HEK293T (cell line): ENCODE measurements at regions not wholly inside any gene's neighbourhood (a gene's known extent, or its start where the extent isn't known, plus 50 kb on each side); places are given as distances from the start of the nearest gene placed in this dataset.

Experiments used
- CTCF ChIA-PET: fragments of 350-600 bp; formaldehyde crosslinking; extraction: SDS; loops from one replicate; lab custom pipeline; 2021; ENCODE audit warnings: antibody characterized with exemption, inconsistent platforms; lab: Yijun Ruan, JAX
- POLR2A ChIA-PET: fragments of 350-600 bp; formaldehyde crosslinking; extraction: SDS; loops from one replicate; lab custom pipeline; 2020; ENCODE audit warnings: antibody characterized with exemption, inconsistent platforms; lab: Yijun Ruan, JAX
- DNase-seq: peaks from one replicate; pipeline ENCODE4 v3.0.0; 2012; ENCODE audit warnings: mixed read lengths; ENCODE audit errors: extremely low spot score
- ARNT ChIP-seq: fragments of 450-650 bp; IDR thresholded peaks from 2 replicates; pipeline ENCODE4 v1.6.1; 2017; ENCODE audit warnings: mild to moderate bottlenecking
- BHLHE40 ChIP-seq: fragments of 450-650 bp; IDR thresholded peaks from 2 replicates; pipeline ENCODE4 v1.6.1; 2016; ENCODE audit warnings: mild to moderate bottlenecking, moderate library complexity, borderline replicate concordance
- CTBP1 ChIP-seq: fragments of 450-650 bp; IDR thresholded peaks from 2 replicates; pipeline ENCODE4 v1.6.1; 2016; ENCODE audit warnings: borderline replicate concordance
- ELF4 ChIP-seq: fragments of 450-650 bp; IDR thresholded peaks from 2 replicates; pipeline ENCODE4 v1.6.1; 2017; ENCODE audit warnings: antibody characterized with exemption
- FOXA1 ChIP-seq: fragments of 450-650 bp; IDR thresholded peaks from 2 replicates; pipeline ENCODE4 v1.6.1; 2016; ENCODE audit warnings: mild to moderate bottlenecking
- FOXK2 ChIP-seq: fragments of 450-650 bp; IDR thresholded peaks from 2 replicates; pipeline ENCODE4 v1.6.1; 2016; ENCODE audit warnings: mild to moderate bottlenecking
- FOXM1 ChIP-seq: fragments of 450-650 bp; IDR thresholded peaks from 2 replicates; pipeline ENCODE4 v1.6.1; 2017; ENCODE audit warnings: mild to moderate bottlenecking, borderline replicate concordance
- HDGF ChIP-seq: fragments of 450-650 bp; IDR thresholded peaks from 2 replicates; pipeline ENCODE4 v1.6.1; 2017; ENCODE audit warnings: antibody characterized with exemption, borderline replicate concordance
- L3MBTL2 ChIP-seq: fragments of 450-650 bp; conservative IDR thresholded peaks from 2 replicates; pipeline ENCODE4 v1.6.1; 2016; ENCODE audit warnings: mild to moderate bottlenecking
- LEF1 ChIP-seq: fragments of 450-650 bp; IDR thresholded peaks from 2 replicates; pipeline ENCODE4 v1.6.1; 2017; ENCODE audit warnings: mild to moderate bottlenecking, borderline replicate concordance
- NFRKB ChIP-seq: fragments of 450-650 bp; IDR thresholded peaks from 2 replicates; pipeline ENCODE4 v1.6.1; 2016; ENCODE audit warnings: mild to moderate bottlenecking, moderate library complexity
- PKNOX1 ChIP-seq: fragments of 450-650 bp; IDR thresholded peaks from 2 replicates; pipeline ENCODE4 v1.6.1; 2016
- SP1 ChIP-seq: fragments of 450-650 bp; IDR thresholded peaks from 2 replicates; pipeline ENCODE4 v1.6.1; 2017
- SUZ12 ChIP-seq: fragments of 450-650 bp; IDR thresholded peaks from 2 replicates; pipeline ENCODE4 v1.6.1; 2016; ENCODE audit warnings: mild to moderate bottlenecking
- TARDBP ChIP-seq: fragments of 450-650 bp; IDR thresholded peaks from 2 replicates; pipeline ENCODE4 v1.6.1; 2016
- ZNF384 ChIP-seq: fragments of 450-650 bp; IDR thresholded peaks from 2 replicates; pipeline ENCODE4 v1.6.1; 2016

GRCh38 chr3:13170317-13170716, 97.1 kb upstream of the IQSEC1 start:
- POLR2A ChIA-PET, result no interaction called here

DNA sequence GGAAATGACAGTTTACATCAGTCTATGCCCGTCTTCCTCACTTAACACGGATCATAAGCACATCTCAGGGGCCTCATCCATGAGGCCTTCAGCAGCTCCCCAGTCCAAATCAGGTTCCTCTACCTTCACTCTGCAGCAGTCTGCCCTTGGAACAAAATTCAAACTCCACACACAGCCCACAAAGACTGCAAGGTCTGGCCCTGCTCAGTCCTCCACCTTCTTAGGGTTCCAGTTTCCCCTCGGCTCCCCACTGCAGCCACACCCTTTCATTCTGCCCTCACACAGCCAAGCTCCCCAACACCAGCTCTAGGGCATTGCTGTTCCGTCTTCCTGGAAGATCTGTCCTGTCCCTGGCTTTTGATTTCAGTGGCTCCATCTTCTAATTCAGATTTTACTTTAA, 95.2 kb upstream of the IQSEC1 start:
- TF ChIP-seq FOXA1, result no peak
- no peak for TF ChIP-seq FOXK2
- TF ChIP-seq FOXM1, result no peak
- TF ChIP-seq SP1, result no peak
- ChIA-PET POLR2A (no interaction called here), CTCF (no interaction called here)
- DNase-seq, result no peak

More at GRCh38 chr3:13170317-13170716, 97.1 kb upstream of the IQSEC1 start:
- TF ChIP-seq FOXK2 (no peak), HDGF (no peak), CTBP1 (no peak), PKNOX1 (no peak), NFRKB (no peak), ARNT (no peak), L3MBTL2 (no peak), ZNF384 (no peak), ELF4 (no peak), TARDBP (no peak), SP1 (no peak)
- CTCF ChIA-PET, result interaction anchor here (1.5 kb wide), 1 partner anchor 19 kb away, joined by 3 read pairs; no protein-coding TSS in a partner anchor
- no peak for DNase-seq

DNA sequence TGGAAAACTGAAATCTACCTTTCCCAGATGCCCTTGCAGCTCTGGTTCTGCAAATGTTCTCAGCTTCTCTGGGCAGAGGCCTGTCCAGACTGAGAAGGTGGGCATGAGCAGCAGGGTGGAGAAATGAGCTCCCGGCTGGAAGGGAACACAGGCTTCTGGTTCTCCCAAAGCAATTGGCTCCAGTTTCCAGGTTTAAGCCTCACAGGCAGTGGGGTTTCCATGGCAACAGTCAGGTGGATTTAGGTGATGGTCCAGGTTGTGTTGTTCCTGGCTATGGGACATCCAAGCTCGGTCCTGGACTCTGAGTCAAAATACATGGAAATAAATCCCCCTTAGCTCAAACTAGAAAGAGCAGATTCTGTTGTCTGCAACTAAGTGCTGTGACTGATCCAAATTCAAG, 94.6 kb upstream of the IQSEC1 start:
- CTCF ChIA-PET, result no interaction called here
- no peak for DNase-seq
- POLR2A ChIA-PET, result no interaction called here

DNA sequence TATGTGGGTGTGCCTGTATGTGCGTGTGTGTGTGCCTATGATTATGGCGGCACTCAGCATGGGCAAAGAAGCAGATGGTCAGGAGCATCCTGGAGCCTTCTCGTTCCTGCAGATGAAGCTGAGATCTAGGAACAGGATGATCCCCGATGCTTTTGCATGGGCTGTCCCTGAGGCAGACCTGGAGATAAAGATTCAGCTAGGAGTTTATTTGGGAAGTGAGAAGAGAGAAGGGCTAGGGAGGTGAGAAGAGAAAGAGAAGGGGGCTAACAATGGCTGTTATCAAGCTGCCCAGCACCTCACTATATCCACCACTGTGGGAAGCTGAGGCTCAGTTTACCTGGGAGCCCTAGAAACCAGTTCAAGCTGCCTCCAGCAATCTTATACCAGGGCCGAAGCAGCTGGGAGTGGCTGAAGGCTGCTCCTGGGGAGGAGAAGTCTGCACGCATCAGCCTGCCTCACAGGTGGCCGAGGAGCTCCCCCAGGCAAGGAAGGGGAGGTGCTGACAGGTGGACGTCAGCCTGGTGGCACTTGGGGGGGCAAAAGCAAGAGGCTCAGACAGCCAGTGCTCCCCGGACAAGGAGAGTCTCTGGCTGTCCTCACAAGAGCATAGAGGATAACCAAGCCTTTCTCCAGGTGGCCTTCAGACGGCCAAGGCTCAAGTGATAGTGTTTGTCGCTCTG, 94.0 kb upstream of the IQSEC1 start:
- ChIA-PET CTCF (no interaction called here), POLR2A (no interaction called here)
- TF ChIP-seq BHLHE40, result no peak
- no peak for TF ChIP-seq FOXA1
- no peak for DNase-seq

More for the DNA sequence above, 94.6 kb upstream of the IQSEC1 start:
- TF ChIP-seq ELF4 (no peak), PKNOX1 (no peak), ZNF384 (no peak), SUZ12 (no peak), CTBP1 (no peak), FOXM1 (no peak), L3MBTL2 (no peak), TARDBP (no peak), FOXK2 (no peak), SP1 (no peak), NFRKB (no peak), LEF1 (no peak), FOXA1 (no peak), ARNT (no peak), BHLHE40 (no peak), HDGF (no peak)

- CTCF ChIA-PET, result interaction anchor here (0.6 kb wide), 1 partner anchor 248 kb away, joined by 3 read pairs; no protein-coding TSS in a partner anchor
- DNase-seq, result no peak
- POLR2A ChIA-PET, result no interaction called here
- no peak for TF ChIP-seq FOXA1
- no peak for TF ChIP-seq LEF1
- TF ChIP-seq TARDBP, result no peak
- TF ChIP-seq ARNT, result no peak
- no peak for TF ChIP-seq HDGF
- no peak for TF ChIP-seq NFRKB
- no peak for TF ChIP-seq BHLHE40
- no peak for TF ChIP-seq L3MBTL2
- TF ChIP-seq CTBP1, result no peak
- no peak for TF ChIP-seq FOXK2
- no peak for TF ChIP-seq ZNF384
- no peak for TF ChIP-seq ELF4
These were observed 93.2 kb upstream of the IQSEC1 start for GRCh38 chr3:13166243-13167063.

DNA sequence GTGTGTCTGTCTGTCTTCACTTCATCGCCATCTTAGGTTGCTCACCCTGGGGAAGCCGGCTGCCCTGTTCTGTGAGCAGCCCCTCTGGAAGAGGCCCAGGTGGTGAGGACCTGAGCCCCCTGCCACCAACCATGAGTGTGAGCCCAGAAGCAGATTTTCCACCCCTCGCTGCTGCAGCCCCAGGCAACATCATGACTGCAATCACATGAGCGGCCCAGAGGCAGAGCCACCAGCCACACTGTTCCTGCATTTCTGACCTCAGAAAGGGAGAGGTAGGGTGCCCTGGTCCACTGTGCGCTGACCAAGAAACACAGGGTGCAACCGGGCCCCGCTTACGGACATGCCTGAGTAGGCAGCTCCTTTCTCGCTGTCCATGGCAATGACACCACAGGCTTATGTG, 92.3 kb upstream of the IQSEC1 start:
- TF ChIP-seq FOXM1 (no peak), ZNF384 (no peak), NFRKB (no peak), ELF4 (no peak), ARNT (no peak), TARDBP (no peak)
- no peak for DNase-seq
- CTCF ChIA-PET, result no interaction called here
- POLR2A ChIA-PET, result no interaction called here
